ENCODE measurements at regions not wholly inside any gene's neighbourhood (a gene's known extent, or its start where the extent isn't known, plus 50 kb on each side); places are given as distances from the start of the nearest gene placed in this dataset.

GRCh38 chr5:74541381-74541781 is 99.1 kb downstream of the ENC1 start:
- BruUV-seq (replicated peaks): no TSS peak
- Histone ChIP-seq H3K4me3 (ENCODE audit: low read depth, low read length) (no peak overlapping the region), H3K36me3 (ENCODE audit: control insufficient read depth, insufficient read depth, low read length) (no peaks in the 10 kb centered on the region), H3K27me3 (replicated peaks; ENCODE audit: control insufficient read depth, insufficient read depth, low read length) (no peaks in the 10 kb centered on the region), H3K4me1 (peaks cover 17% of the 10 kb centered on the region), H3K9me3 (no peaks in the 10 kb centered on the region)
- intact Hi-C loops (cut with micrococcal nuclease; ENCODE audit: unreplicated experiment): no loop called here
- Mint-ChIP-seq H3K27me3 (ENCODE audit: insufficient read depth, unreplicated experiment) (no peaks in the 10 kb centered on the region), H3K36me3 (ENCODE audit: insufficient read depth, unreplicated experiment) (no peaks in the 10 kb centered on the region), H3K4me1 (ENCODE audit: low read depth, unreplicated experiment) (peaks cover 14% of the 10 kb centered on the region), H3K4me3 (ENCODE audit: unreplicated experiment) (no peak overlapping the region), H3K27ac (ENCODE audit: unreplicated experiment) (no peak overlapping the region), H3K9me3 (ENCODE audit: unreplicated experiment) (no peaks in the 10 kb centered on the region)
- CTCF ChIA-PET: no interaction called here
- no peak for TF ChIP-seq CTCF (IDR thresholded peaks at IDR 0.05; ENCODE audit: insufficient read depth in 1 of 2, low read depth in 1 of 2, low read length in 1 of 2, severe bottlenecking in 1 of 2, unreplicated experiment in 1 of 2)
- no peak for DNase-seq
- POLR2A ChIA-PET: no interaction called here

GRCh38 chr5:74540622-74541021 is 99.9 kb downstream of the ENC1 start:
- POLR2A ChIA-PET: no interaction called here
- no peaks in the 10 kb centered on the region for H3K9me3 ChIP-seq
- BruUV-seq (replicated peaks): no TSS peak
- Mint-ChIP-seq H3K27me3 (ENCODE audit: insufficient read depth, unreplicated experiment) (no peaks in the 10 kb centered on the region), H3K4me3 (ENCODE audit: unreplicated experiment) (no peak overlapping the region), H3K36me3 (ENCODE audit: insufficient read depth, unreplicated experiment) (no peaks in the 10 kb centered on the region), H3K4me1 (ENCODE audit: low read depth, unreplicated experiment) (peaks cover 14% of the 10 kb centered on the region), H3K27ac (ENCODE audit: unreplicated experiment) (no peak overlapping the region), H3K9me3 (ENCODE audit: unreplicated experiment) (peaks cover 4% of the 10 kb centered on the region)
- CTCF ChIA-PET: interaction anchor here (0.7 kb wide), 2 partner anchors 14 to 72 kb away, joined by 4 to 7 read pairs; no protein-coding TSS in a partner anchor
- TF ChIP-seq CTCF (IDR thresholded peaks at IDR 0.05; ENCODE audit: insufficient read depth in 1 of 2, low read depth in 1 of 2, low read length in 1 of 2, severe bottlenecking in 1 of 2, unreplicated experiment in 1 of 2): no peak
- no peak overlapping the region for H3K4me3 ChIP-seq (ENCODE audit: low read depth, low read length)
- H3K27me3 ChIP-seq (replicated peaks; ENCODE audit: control insufficient read depth, insufficient read depth, low read length): no peaks in the 10 kb centered on the region
- intact Hi-C loops (cut with micrococcal nuclease; ENCODE audit: unreplicated experiment): no loop called here
- DNase-seq: no peak
- H3K36me3 ChIP-seq (ENCODE audit: control insufficient read depth, insufficient read depth, low read length): no peaks in the 10 kb centered on the region
- H3K4me1 ChIP-seq: peaks cover 17% of the 10 kb centered on the region

- Histone ChIP-seq H3K9me3 (0 out of 2 replicates have a peak, but pooled peaks cover 5% of the 10 kb centered on the region), H3K36me3 (ENCODE audit: control insufficient read depth, insufficient read depth, low read length) (no peaks in the 10 kb centered on the region), H3K4me1 (peaks cover 17% of the 10 kb centered on the region), H3K27me3 (replicated peaks; ENCODE audit: control insufficient read depth, insufficient read depth, low read length) (no peaks in the 10 kb centered on the region), H3K4me3 (ENCODE audit: low read depth, low read length) (no peak overlapping the region)
- Mint-ChIP-seq H3K27me3 (ENCODE audit: insufficient read depth, unreplicated experiment) (no peaks in the 10 kb centered on the region), H3K27ac (ENCODE audit: unreplicated experiment) (no peak overlapping the region), H3K36me3 (ENCODE audit: insufficient read depth, unreplicated experiment) (no peaks in the 10 kb centered on the region), H3K4me1 (ENCODE audit: low read depth, unreplicated experiment) (peaks cover 14% of the 10 kb centered on the region), H3K9me3 (ENCODE audit: unreplicated experiment) (peaks cover 10% of the 10 kb centered on the region), H3K4me3 (ENCODE audit: unreplicated experiment) (no peak overlapping the region)
- POLR2A ChIA-PET: no interaction called here
- TF ChIP-seq CTCF (IDR thresholded peaks at IDR 0.05; ENCODE audit: insufficient read depth in 1 of 2, low read depth in 1 of 2, low read length in 1 of 2, severe bottlenecking in 1 of 2, unreplicated experiment in 1 of 2): no peak
- DNase-seq: no peak
- intact Hi-C loops (cut with micrococcal nuclease; ENCODE audit: unreplicated experiment): no loop called here
- BruUV-seq (replicated peaks): no TSS peak
- CTCF ChIA-PET: no interaction called here
These were observed 100.5 kb downstream of the ENC1 start for GRCh38 chr5:74539986-74540385.
